GM12874 (cell line): ENCODE measurements at regions not wholly inside any gene's neighbourhood (a gene's known extent, or its start where the extent isn't known, plus 50 kb on each side); places are given as distances from the start of the nearest gene placed in this dataset.

Source experiments
- TF ChIP-seq, protein P1 (sequence below): IDR thresholded peaks from 2 replicates; pipeline ENCODE4 v1.5.1; 2011; ENCODE audit warnings: low read depth, mild to moderate bottlenecking, control low read depth, low read length, moderate library complexity; ENCODE audit not compliant: insufficient read depth

DNA sequence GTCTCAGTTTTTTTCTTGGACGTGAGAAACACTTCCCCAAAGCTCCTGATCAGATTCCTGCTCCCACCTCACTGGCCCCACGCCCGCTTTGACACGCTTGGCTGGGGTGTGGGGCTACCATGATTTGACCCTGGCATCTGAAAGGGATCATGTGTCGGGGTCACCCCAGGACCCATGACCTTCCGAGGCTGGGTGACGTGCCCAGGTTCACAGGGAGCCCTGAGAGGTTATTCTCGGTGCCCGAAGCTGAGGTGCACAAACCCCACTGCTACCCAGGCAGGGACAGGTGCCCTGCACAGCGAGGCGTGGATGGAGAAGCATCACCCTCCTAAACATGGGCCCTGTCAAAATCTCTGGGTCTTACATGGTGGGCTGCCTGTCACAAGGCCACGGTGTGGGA is 404.1 kb downstream of the GALR1 start:
- TF ChIP-seq, protein P1, sequence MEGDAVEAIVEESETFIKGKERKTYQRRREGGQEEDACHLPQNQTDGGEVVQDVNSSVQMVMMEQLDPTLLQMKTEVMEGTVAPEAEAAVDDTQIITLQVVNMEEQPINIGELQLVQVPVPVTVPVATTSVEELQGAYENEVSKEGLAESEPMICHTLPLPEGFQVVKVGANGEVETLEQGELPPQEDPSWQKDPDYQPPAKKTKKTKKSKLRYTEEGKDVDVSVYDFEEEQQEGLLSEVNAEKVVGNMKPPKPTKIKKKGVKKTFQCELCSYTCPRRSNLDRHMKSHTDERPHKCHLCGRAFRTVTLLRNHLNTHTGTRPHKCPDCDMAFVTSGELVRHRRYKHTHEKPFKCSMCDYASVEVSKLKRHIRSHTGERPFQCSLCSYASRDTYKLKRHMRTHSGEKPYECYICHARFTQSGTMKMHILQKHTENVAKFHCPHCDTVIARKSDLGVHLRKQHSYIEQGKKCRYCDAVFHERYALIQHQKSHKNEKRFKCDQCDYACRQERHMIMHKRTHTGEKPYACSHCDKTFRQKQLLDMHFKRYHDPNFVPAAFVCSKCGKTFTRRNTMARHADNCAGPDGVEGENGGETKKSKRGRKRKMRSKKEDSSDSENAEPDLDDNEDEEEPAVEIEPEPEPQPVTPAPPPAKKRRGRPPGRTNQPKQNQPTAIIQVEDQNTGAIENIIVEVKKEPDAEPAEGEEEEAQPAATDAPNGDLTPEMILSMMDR, result no peak

DNA sequence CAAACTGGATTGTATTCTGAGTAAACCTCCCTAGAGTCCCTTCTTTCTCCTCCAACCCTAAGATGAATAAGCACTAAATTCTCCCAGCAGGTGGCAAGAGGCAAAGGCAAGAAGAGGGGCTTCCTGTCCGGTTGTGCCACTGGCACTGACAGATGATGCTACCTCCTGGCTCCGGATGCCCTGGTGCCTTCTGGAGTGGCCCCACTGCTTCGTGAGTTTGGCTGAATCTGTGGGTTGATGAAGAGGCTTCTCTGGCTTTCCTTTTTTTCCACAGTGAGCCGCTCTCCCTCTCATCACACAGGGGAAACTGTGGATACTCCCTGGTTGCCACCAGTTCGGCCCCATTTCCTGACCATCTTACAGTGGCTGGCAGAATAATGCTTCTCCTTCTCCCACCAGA is 404.7 kb downstream of the GALR1 start:
- TF ChIP-seq, protein P1, result no peak

DNA sequence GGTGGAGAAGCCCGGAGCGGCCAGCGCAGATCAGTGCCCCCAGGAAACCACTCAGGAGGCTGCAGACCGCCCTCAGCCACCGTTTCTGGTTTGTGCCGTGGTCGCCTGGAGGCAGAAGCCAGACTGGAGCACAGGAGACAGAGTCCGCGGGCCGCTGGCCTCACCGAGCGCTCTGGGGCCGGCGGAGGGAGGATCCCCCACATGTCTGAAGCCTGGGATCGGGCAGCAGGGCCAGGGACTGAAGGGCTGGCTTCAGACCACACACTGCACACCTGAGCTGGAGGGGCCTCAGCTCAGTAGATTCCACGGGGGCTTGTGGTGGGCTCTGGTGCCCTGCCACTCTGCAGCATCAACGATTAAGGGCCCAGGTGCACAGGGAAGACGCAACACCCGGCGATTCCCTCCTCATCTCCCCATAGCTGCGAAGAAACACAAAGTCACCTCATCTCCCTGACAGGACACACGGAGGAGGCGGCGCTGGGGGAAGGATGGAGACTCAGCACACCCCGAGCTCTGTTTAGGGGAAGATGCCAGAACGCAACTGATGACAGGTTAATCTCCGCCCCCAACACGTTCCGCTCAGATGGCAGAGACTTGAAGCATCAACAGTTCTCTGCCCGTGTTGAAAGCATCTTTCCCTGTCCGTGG is 408.1 kb downstream of the GALR1 start:
- TF ChIP-seq, protein P1, result no peak

DNA sequence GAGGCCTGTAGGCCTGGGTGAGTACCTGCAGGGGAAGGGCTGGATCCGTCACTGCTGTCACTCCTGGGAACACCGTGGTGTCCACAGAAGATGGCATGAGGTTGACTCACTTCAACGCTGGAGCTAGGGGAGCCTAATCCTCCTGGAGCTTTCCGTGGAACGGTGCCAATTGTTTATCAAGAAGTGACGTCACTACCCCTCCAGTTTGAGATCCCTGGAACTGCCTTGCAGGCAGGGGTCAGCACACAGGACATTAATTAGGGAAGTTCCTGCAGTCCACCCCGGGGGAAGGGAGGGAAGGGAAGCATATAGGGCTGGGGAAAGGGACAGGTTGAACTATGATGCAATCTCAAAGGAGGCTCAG is 408.6 kb downstream of the GALR1 start:
- TF ChIP-seq, protein P1, result no peak

DNA sequence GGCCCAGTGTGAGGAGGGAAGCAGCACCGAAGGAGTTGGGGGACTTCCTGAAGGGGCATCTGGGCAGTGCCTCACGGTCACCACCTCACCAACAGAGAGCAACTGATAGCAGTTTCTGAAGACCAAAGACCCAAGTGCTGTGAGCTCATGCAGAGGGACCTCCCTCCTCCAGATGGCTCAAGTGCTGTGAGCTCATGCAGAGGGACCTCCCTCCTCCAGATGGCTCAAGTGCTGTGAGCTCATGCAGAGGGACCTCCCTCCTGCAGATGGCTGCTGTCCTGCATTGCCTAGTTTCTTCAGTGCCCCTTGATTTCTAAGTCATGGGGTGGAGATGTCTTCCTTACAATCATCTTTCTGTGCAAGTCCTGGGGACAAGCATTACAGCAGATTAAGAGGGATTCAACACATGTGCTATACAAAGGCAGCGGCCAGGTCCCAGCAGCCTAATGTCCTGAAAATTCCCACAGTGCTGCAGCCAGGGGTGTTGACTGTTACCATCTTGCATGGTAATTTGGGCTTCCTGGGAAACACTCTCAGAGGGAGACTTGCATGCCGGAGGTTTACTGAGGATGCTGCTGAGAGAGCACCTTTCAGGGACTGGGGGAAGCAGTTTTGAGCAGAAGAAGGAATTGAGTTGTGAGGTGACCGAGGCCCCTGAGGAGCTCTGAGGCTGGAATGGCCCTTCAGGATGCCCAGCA is 409.3 kb downstream of the GALR1 start:
- TF ChIP-seq, protein P1, result no peak

DNA sequence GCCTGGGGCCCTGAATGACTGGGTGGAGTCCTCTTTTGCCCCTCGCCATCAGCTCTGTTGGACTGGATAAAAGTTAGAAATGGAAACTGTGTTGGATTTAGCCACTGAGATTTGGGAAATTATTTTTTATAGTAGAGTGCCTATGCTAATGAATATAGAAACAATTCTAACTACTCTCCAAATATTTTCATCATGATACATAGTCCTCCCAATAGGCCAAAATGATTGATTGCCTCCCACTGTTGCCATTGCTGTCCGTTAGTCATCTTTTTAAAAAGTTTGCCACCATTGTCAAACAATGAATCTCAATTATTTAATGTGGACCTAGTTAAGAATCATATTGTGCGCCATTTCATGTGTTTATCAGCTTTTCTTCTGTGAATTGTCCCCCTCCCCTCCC is 417.0 kb downstream of the GALR1 start:
- TF ChIP-seq, protein P1, result no peak

DNA sequence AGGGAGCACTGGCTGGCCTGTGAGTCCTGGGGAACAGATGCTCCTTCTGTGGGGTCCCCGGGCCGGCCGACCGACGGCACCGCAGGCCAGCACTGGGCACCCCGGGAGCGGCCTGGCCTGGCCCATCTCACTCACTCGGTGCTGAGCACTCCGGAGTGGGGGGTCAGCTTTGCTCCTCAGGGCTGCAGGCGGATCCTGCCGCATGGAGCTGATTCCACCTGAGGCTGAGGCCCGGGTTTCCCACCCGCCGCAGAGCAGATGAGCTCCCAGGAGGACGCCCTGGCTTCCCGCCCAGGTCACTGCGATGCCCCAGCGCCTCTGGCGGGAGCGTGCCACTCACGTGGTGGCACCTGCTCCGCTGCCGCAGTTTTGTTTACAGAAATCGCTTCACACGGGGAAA is 418.6 kb downstream of the GALR1 start:
- TF ChIP-seq, protein P1, result no peak
